ENCODE measurements at regions not wholly inside any gene's neighbourhood (a gene's known extent, or its start where the extent isn't known, plus 50 kb on each side); places are given as distances from the start of the nearest gene placed in this dataset.

- Histone ChIP-seq H3K27ac (ENCODE audit: insufficient read depth, low read length) (no peak overlapping the region), H3K79me1 (ENCODE audit: low read depth in 1 of 2, low read length in 2 of 2) (no peaks in the 10 kb centered on the region), H4K20me1 (ENCODE audit: insufficient read depth, low read length) (no peaks in the 10 kb centered on the region), H3K18ac (ENCODE audit: low read depth, low read length) (no peak overlapping the region), H3K36me3 (ENCODE audit: control insufficient read depth, insufficient read depth, low read length) (no peaks in the 10 kb centered on the region), H3K56ac (ENCODE audit: extremely low read depth, insufficient read depth, low read length) (no peak overlapping the region), H4K8ac (ENCODE audit: low read depth in 2 of 2, low read length in 2 of 2) (no peak overlapping the region), H3K4ac (ENCODE audit: low read depth, low read length) (no peak overlapping the region), H2BK120ac (ENCODE audit: low read depth, low read length) (no peak overlapping the region), H3K9ac (ENCODE audit: low read depth, low read length) (no peak overlapping the region), H3K9me1 (ENCODE audit: insufficient read depth, low read length) (no peaks in the 10 kb centered on the region), H2AK9ac (replicated peaks; ENCODE audit: low read depth, low read length, poor library complexity) (no peak overlapping the region), H4K91ac (ENCODE audit: insufficient read depth, low read depth, low read length) (no peak overlapping the region), H2BK5ac (ENCODE audit: low read depth, low read length, poor library complexity, severe bottlenecking) (no peak overlapping the region), H3K4me3 (ENCODE audit: insufficient read depth, low read depth, low read length) (no peak overlapping the region), H3K4me1 (ENCODE audit: control insufficient read depth, insufficient read depth, low read length) (no peaks in the 10 kb centered on the region), H3K14ac (replicated peaks; ENCODE audit: low read depth, low read length) (no peak overlapping the region), H3K23ac (ENCODE audit: low read depth, low read length) (no peak overlapping the region), H2BK15ac (ENCODE audit: low read depth, low read length) (no peak overlapping the region), H2BK20ac (ENCODE audit: low read depth, low read length) (no peak overlapping the region), H3K9me3 (ENCODE audit: control insufficient read depth, insufficient read depth, low read length) (no peaks in the 10 kb centered on the region), H2AFZ (replicated peaks; ENCODE audit: low read length, poor library complexity) (no peak overlapping the region), H2AK5ac (ENCODE audit: low read depth, low read length) (no peak overlapping the region), H3K27me3 (ENCODE audit: control insufficient read depth, insufficient read depth, low read length) (no peaks in the 10 kb centered on the region; the same call in 1 of the 2 replicates), H3K4me2 (ENCODE audit: low read depth, low read length) (no peak overlapping the region), H4K5ac (ENCODE audit: low read depth, low read length) (no peak overlapping the region)
- no peak for TF ChIP-seq POLR2A (IDR thresholded peaks at IDR 0.05; ENCODE audit: low read depth, low read length)
- no peak for TF ChIP-seq RAD21 (IDR thresholded peaks at IDR 0.05; ENCODE audit: low read length)
- no peak for TF ChIP-seq USF2 (IDR thresholded peaks at IDR 0.05; ENCODE audit: low read depth, low read length)
- no peak for TF ChIP-seq CTCF (conservative IDR thresholded peaks at IDR 0.05; ENCODE audit: low read depth, low read length)
- no peak for TF ChIP-seq RCOR1 (IDR thresholded peaks at IDR 0.05; ENCODE audit: insufficient replicate concordance, low read length)
- no peak for TF ChIP-seq NFE2L2 (IDR thresholded peaks at IDR 0.05; ENCODE audit: low read depth, low read length)
- no peak for TF ChIP-seq ELK1 (IDR thresholded peaks at IDR 0.05; ENCODE audit: borderline replicate concordance, low read depth, low read length)
- TF ChIP-seq FOS (IDR thresholded peaks at IDR 0.05; ENCODE audit: low read depth, low read length): no peak
- in situ Hi-C loops (cut with MboI; ENCODE audit: low sequenced_read_pairs) (no loop called here), intact Hi-C loops (cut with micrococcal nuclease) (no loop called here), dilution Hi-C loops (cut with HindIII; ENCODE audit: low sequenced_read_pairs, unreplicated experiment) (no loop called here)
- ChIA-PET CTCF (no interaction called here), POLR2A (ENCODE audit: unreplicated experiment) (no interaction called here)
- DNase-seq (no peak), ATAC-seq (ENCODE audit: low read depth) (no peak)
- 58% methylated on average over 3 of the region's 6 CpGs; no CpG with 5 or more reads in 1 of the 2 experiments for WGBS, 2 experiments (ENCODE audit: extremely low coverage in 2 of 2, insufficient read length in 1 of 2)
- BruUV-seq (replicated peaks): no TSS peak
Observed at GRCh38 chr10:117071286-117072050, 66.5 kb upstream of the SHTN1 start.
